ENCODE measurements at regions not wholly inside any gene's neighbourhood (a gene's known extent, or its start where the extent isn't known, plus 50 kb on each side); places are given as distances from the start of the nearest gene placed in this dataset.

- no peak for DNase-seq (ENCODE audit: low read depth in 2 of 2)
Observed at GRCh38 chr7:41470081-41470480, 232.8 kb downstream of the INHBA start.

DNA sequence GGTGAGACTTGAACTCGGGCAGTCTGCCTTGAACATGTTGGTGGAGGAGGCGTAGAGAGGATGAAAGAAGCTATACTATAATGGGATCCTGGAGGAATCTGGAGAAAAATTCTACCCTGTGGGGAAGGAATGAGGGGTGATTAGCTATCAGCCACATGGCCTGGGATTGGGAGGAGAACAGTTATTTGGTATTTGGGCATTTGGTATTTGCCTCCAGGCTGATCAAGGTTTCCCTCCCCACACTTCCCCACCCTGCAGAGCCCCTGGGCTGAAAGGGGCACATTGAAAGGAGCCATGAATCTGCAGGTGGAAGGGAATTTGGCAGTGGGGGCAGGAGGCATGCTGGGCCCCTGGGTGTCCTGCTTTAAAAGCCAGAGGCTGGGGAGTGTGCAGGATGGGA lies 235.3 kb downstream of the INHBA start:
- DNase-seq (ENCODE audit: low read depth in 2 of 2), result no peak

DNA sequence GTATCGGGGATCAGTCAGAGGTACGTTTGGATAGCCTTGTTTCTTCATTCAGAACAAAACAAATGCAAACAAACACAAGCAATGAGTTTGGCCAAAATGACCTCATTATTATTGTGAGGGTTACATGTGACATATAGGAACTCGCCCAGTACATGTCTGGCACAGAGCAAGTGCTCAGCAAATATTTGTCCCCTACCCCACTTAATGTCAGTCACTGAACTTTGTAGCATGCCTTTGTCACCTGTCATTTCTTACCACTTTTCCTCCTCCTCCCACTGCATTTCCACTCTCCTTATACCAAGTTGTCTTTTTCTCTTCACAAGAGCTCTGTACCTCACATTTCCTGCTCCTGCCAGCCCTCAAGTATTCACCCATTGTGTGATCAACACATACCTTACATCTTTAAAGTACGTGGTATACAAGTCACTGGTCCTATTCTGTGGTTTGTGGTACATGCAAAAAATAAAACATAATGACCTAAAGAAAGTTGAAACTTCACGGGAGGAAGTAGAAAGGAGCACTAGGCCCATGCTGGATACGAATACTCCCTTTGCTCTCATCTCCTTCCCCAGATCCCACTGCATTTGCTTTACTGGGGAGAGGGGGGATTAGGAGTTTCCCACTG lies 236.0 kb downstream of the INHBA start:
- DNase-seq (ENCODE audit: low read depth in 2 of 2), result no peak

DNA sequence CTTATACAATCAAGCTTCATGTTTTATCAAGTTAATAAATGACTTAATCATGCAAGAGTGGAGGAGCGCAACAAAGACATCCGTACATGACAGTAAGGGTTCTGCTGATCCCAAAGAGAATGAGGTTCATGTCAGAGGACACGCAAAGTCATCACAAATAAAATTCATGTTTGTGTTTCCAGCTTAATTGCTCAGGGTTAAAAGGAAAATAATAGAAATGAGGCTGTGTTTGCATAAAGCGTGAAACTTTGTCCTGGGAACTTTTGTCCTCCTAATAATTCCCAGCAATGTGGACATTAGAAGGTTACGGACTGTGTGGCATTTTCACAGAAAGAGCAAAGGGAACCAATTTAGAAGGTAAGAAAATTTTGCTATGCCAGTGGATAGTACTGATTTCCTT lies 237.3 kb downstream of the INHBA start:
- no peak for DNase-seq (ENCODE audit: low read depth in 2 of 2)

DNA sequence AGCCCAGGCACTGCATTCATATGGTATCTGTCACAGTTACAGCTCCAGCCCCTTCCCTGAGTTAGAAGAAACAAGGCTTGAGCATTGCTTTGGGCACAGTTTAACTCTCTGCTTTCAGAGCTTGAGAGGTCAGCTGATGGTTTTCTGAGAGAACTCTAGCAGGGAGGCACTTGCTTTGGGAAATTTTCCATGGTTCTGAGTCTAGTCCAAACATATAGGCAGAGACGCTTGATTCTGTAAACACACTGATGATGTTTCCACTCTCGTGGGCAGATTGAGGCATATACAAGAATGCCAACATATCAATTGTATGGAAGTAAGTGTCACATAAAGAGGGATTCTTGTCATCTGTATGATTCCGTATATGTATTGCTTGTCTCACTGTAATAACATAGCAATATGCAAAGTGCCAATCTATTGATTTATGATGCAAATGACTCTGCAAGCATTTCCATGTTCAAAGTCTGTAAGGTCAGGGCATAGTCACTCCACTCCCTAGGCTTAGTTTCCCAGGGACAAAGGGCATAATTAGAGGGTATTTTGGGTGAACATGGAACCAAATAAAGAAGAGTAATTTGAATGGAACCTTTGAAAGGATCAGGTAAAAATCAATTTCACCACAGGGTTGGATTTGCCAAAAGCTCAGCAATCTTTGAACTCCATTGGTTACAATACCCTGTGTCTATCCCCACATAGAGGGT lies 239.0 kb downstream of the INHBA start:
- no peak for DNase-seq (ENCODE audit: low read depth in 2 of 2)

GRCh38 chr7:41459623-41460261 lies 243.1 kb downstream of the INHBA start:
- DNase-seq (ENCODE audit: low read depth in 2 of 2), result no peak

DNA sequence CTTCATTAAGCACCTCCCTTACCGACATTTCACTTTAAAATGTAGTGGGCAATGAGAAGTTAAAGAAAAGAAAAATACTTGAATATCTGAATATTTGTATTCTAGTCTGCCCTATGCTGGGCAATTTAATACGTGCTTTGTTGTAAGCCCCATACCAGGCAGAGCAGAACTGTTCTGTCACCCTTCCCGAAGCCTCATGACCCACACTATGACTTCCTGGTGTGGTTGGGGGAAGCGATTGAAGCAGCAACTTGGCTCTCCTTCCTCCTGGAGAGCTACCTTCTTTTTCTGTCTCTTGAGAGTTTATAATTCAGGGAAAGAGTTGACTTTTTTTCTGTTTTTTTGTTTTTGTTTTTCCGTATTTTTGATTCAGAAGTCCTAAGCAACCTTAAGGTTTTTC lies 243.7 kb downstream of the INHBA start:
- no peak for DNase-seq (ENCODE audit: low read depth in 2 of 2)

DNA sequence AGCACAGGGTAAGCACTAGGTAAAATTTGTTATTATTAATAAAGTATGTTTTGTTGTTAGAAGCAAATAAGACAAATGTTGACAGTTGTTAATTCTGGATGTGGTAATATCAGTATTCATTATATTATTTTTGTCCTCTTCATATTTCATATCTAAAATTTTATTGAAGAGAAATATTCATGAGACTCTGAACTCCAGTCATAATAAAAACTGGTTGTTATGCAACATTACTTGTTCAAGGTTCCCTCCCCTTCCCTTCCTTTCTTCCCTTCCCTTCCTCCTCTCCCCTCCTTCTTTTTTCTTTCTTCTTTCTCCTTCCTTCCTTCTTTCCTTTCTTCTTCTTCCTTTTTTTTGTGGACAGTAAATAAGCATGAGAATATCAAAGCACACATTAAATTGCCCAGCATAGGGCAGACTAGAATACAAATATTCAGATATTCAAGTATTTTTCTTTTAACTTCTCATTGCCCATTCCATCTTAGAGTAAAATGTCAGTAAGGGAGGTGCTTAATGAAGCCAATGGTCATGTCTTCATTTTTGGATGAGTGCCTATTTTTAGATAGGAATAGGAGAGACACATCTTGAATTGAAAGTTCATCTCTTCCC lies 245.0 kb downstream of the INHBA start:
- no peak for DNase-seq (ENCODE audit: low read depth in 2 of 2)

DNA sequence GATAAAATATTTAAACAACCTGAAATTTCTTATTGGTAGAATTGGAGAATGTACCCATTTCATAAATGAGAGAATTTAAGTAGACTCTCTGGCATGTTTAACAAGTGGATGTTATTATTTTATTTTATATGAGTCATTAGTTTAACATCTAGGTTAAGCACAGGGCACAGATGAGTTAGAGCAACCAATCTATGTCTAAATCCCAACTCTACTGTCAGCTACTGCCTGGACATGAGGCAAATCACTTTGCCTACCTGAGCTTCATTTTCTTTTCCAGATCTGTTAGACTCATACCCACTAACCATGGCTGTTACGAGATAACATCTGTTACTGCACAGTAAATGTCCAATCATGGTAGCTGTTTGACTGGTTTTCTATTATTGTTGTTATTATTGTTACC lies 251.1 kb downstream of the INHBA start:
- no peak for DNase-seq (ENCODE audit: low read depth in 2 of 2)

GRCh38 chr7:41449694-41450093 lies 253.2 kb downstream of the INHBA start:
- no peak for DNase-seq (ENCODE audit: low read depth in 2 of 2)

GRCh38 chr7:41449286-41449685 lies 253.6 kb downstream of the INHBA start:
- no peak for DNase-seq (ENCODE audit: low read depth in 2 of 2)

DNA sequence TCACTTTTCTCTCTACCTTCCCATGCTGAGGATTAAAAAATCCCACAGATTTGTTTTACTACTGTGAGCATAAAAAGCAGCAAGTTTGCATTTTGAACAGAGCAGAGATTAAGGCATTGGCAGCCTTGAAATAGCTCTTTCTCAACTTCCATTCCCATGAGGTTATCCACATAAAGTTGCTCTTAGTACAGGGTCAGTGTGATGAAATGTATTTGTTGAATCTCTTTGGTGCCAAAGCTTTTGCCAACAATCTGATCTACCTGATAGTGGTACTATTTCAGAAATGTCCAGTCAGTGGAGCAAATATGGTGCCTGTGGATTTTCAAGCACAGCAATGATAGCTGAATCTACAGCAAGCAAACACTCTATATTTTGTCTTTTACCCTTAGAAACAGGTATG lies 254.8 kb downstream of the INHBA start:
- DNase-seq (ENCODE audit: low read depth in 2 of 2), result no peak

- no peak for DNase-seq (ENCODE audit: low read depth in 2 of 2)
Observed at GRCh38 chr7:41447450-41448042, 255.3 kb downstream of the INHBA start.

DNA sequence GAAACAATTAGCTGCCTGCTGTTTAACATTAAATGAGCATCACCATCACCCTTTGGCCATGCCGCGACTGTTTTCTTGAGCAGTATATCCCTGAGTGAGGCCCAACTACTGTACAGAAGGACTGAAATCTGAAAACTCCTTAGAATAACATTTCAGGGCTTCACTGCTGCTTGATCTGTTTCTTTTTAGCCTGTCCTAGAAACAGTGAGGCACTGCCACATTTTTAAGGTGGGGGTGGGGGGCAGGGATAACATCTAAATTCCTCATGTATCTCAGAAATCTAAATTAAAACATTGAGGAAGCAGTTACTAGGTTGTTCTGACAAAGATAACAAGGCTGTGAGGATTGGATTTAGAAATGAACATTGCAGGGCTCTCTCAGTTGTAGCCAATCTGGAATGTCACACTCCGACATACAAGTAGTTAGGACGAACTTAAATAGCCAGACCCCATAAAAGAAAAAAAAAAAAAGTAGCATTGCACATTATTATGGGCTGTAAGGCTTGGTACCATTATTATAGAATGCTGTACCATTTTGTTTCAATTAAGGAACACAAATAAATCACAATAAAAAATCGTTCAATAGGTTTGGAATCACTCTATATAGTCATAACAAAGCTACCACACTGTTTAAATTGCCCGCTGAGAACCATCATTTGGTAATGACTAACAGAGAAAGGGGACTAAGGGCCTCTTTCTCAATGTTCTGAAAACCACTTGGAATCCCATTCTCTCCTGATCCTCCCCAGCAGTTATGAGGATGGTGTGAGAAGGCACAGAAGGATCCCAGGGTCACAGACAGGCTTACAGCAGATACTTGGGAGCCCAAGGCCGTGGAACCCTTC lies 256.1 kb downstream of the INHBA start:
- DNase-seq (ENCODE audit: low read depth in 2 of 2), result no peak

GRCh38 chr7:41445946-41446345 lies 256.9 kb downstream of the INHBA start:
- DNase-seq (ENCODE audit: low read depth in 2 of 2), result no peak

- no peak for DNase-seq (ENCODE audit: low read depth in 2 of 2)
Observed at GRCh38 chr7:41445432-41445831, 257.5 kb downstream of the INHBA start.

- no peak for DNase-seq (ENCODE audit: low read depth in 2 of 2)
Observed at GRCh38 chr7:41439515-41439879, 263.4 kb downstream of the INHBA start.

- no peak for DNase-seq (ENCODE audit: low read depth in 2 of 2)
Observed at GRCh38 chr7:41438705-41439514, 264.0 kb downstream of the INHBA start.

GRCh38 chr7:41437257-41438196 lies 265.4 kb downstream of the INHBA start:
- DNase-seq (ENCODE audit: low read depth in 2 of 2), result no peak

GRCh38 chr7:41436139-41436538 lies 266.8 kb downstream of the INHBA start:
- no peak for DNase-seq (ENCODE audit: low read depth in 2 of 2)

All from activated CD4-positive, alpha-beta T cell treated with anti-CD3 and anti-CD28 coated beads for 24 hours (primary cell).